Kidney epithelial cell (primary cell): ENCODE measurements at regions not wholly inside any gene's neighbourhood (a gene's known extent, or its start where the extent isn't known, plus 50 kb on each side); places are given as distances from the start of the nearest gene placed in this dataset.

ENCODE experiments used
- DNase-seq: peaks from one replicate; pipeline ENCODE4 v3.0.0-alpha.2; 2010; ENCODE audit warnings: low read depth
- H3K27me3 ChIP-seq: 2 replicates; pipeline ENCODE4 v1.6.0; 2011; ENCODE audit warnings: low read length; ENCODE audit not compliant: control insufficient read depth, insufficient read depth
- H3K36me3 ChIP-seq: 2 replicates; pipeline ENCODE4 v1.5.1; 2011; ENCODE audit warnings: low read length; ENCODE audit not compliant: control insufficient read depth, insufficient read depth
- H3K4me3 ChIP-seq: 2 replicates; pipeline ENCODE4 v1.5.1; 2011; ENCODE audit warnings: low read depth, mild to moderate bottlenecking, control low read depth, low read length
- CTCF ChIP-seq: IDR thresholded peaks from 2 replicates; pipeline ENCODE4 v1.5.1; 2011; ENCODE audit warnings: mild to moderate bottlenecking, moderate library complexity, low read length, control low read depth, inconsistent platforms; ENCODE audit not compliant: insufficient read depth, poor library complexity, severe bottlenecking

- Histone ChIP-seq H3K36me3 (no peaks in the 10 kb centered on the region), H3K4me3 (no peak overlapping the region), H3K27me3 (no peaks in the 10 kb centered on the region)
- TF ChIP-seq CTCF, result no peak
- DNase-seq, result no peak
These were observed 132.3 kb downstream of the TFAP2C start for GRCh38 chr20:56761393-56761792.

GRCh38 chr20:56762401-56762800 lies 133.3 kb downstream of the TFAP2C start:
- no peak for DNase-seq
- Histone ChIP-seq H3K4me3 (no peak overlapping the region), H3K27me3 (no peaks in the 10 kb centered on the region), H3K36me3 (no peaks in the 10 kb centered on the region)
- no peak for TF ChIP-seq CTCF

- TF ChIP-seq CTCF, result no peak
- H3K36me3 ChIP-seq, result no peaks in the 10 kb centered on the region
- DNase-seq, result no peak
- no peaks in the 10 kb centered on the region for H3K27me3 ChIP-seq
- no peak overlapping the region for H3K4me3 ChIP-seq
These were observed 133.7 kb downstream of the TFAP2C start for GRCh38 chr20:56762829-56763228.

- H3K27me3 ChIP-seq, result no peaks in the 10 kb centered on the region
- no peak for TF ChIP-seq CTCF
- H3K4me3 ChIP-seq, result no peak overlapping the region
- DNase-seq, result no peak
- no peaks in the 10 kb centered on the region for H3K36me3 ChIP-seq
These were observed 135.6 kb downstream of the TFAP2C start for GRCh38 chr20:56764671-56765070.

- Histone ChIP-seq H3K27me3 (no peaks in the 10 kb centered on the region), H3K36me3 (no peaks in the 10 kb centered on the region), H3K4me3 (no peak overlapping the region)
- no peak for TF ChIP-seq CTCF
- no peak for DNase-seq
These were observed 136.3 kb downstream of the TFAP2C start for GRCh38 chr20:56765172-56766073.

- DNase-seq, result no peak
These were observed 137.4 kb downstream of the TFAP2C start for GRCh38 chr20:56766528-56766927.

More at GRCh38 chr20:56766528-56766927, 137.4 kb downstream of the TFAP2C start:
- no peaks in the 10 kb centered on the region for H3K36me3 ChIP-seq
- TF ChIP-seq CTCF, result no peak
- H3K4me3 ChIP-seq, result no peak overlapping the region
- H3K27me3 ChIP-seq, result no peaks in the 10 kb centered on the region
